Naive B cell (primary cell): ENCODE measurements at regions not wholly inside any gene's neighbourhood (a gene's known extent, or its start where the extent isn't known, plus 50 kb on each side); places are given as distances from the start of the nearest gene placed in this dataset.

Experiments used
- ATAC-seq, 2 donors: fragments of 150-1000 bp; cut with Tn5 transposase; 2 replicates each; pipeline ENCODE4 v1.10.0; 2021; ENCODE audit warnings: low read depth in 2 of 2, mild to moderate bottlenecking in 2 of 2, moderate library complexity in 2 of 2
- DNase-seq: peaks from one replicate; pipeline ENCODE4 v3.0.0; 2022
- H3K27ac Mint-ChIP-seq, 6 donors: one replicate each; pipeline ENCODE4 v1.8.0; 2020 to 2022; ENCODE audit warnings: mild to moderate bottlenecking in 6 of 6, mixed read lengths in 6 of 6, moderate library complexity in 5 of 6, inconsistent platforms in 2 of 6
- H3K27me3 Mint-ChIP-seq, 3 donors: one replicate each; pipeline ENCODE4 v1.8.0; 2021 to 2022; ENCODE audit warnings: mixed read lengths in 3 of 3, mild to moderate bottlenecking in 1 of 3
- H3K36me3 Mint-ChIP-seq, 2 donors: one replicate each; pipeline ENCODE4 v1.8.0; 2020 to 2022; ENCODE audit warnings: mixed read lengths in 2 of 2, inconsistent platforms in 1 of 2, mild to moderate bottlenecking in 1 of 2
- H3K4me1 Mint-ChIP-seq, 3 donors: one replicate each; pipeline ENCODE4 v1.8.0; 2020 to 2022; ENCODE audit warnings: mixed read lengths in 3 of 3, inconsistent platforms in 1 of 3, mild to moderate bottlenecking in 1 of 3, moderate library complexity in 1 of 3
- H3K4me3 Mint-ChIP-seq, 8 donors: one replicate each; pipeline ENCODE4 v1.8.0; 2020 to 2022; ENCODE audit warnings: mild to moderate bottlenecking in 8 of 8, mixed read lengths in 8 of 8, moderate library complexity in 8 of 8, inconsistent platforms in 2 of 8
- H3K9me3 Mint-ChIP-seq, 7 donors: one replicate each; pipeline ENCODE4 v1.8.0; 2020 to 2022; ENCODE audit warnings: mixed read lengths in 7 of 7, mild to moderate bottlenecking in 5 of 7, inconsistent platforms in 2 of 7, moderate library complexity in 1 of 7

- no peak overlapping the region for H3K4me3 Mint-ChIP-seq
- H3K4me1 Mint-ChIP-seq: no peaks in the 10 kb centered on the region
- no peak overlapping the region for H3K27ac Mint-ChIP-seq
- H3K27me3 Mint-ChIP-seq: peaks cover 7 to 43% (median 31%) of the 10 kb centered on the region in 3 donors
- DNase-seq: no peak
- ATAC-seq: no peak
- H3K36me3 Mint-ChIP-seq: no peaks in the 10 kb centered on the region
- peaks cover 0 to 9% (median 3%) of the 10 kb centered on the region in 7 donors for H3K9me3 Mint-ChIP-seq
Observed at GRCh38 chr6:167532410-167533288, 207.8 kb downstream of the TTLL2 start.

GRCh38 chr6:167533851-167534250 lies 209.0 kb downstream of the TTLL2 start:
- Mint-ChIP-seq H3K27me3 (peaks cover 9 to 36% (median 30%) of the 10 kb centered on the region in 3 donors), H3K27ac (no peak overlapping the region), H3K4me1 (no peaks in the 10 kb centered on the region), H3K4me3 (no peak overlapping the region), H3K9me3 (peaks cover 0 to 9% (median 4%) of the 10 kb centered on the region in 7 donors), H3K36me3 (no peaks in the 10 kb centered on the region)
- no peak for ATAC-seq
- DNase-seq: no peak

- peaks cover 0 to 18% (median 8%) of the 10 kb centered on the region in 7 donors for H3K9me3 Mint-ChIP-seq
- no peak overlapping the region for H3K4me3 Mint-ChIP-seq
- H3K27ac Mint-ChIP-seq: no peak overlapping the region
- H3K4me1 Mint-ChIP-seq: no peaks in the 10 kb centered on the region
- DNase-seq (no peak), ATAC-seq (no peak)
- H3K36me3 Mint-ChIP-seq: no peaks in the 10 kb centered on the region
- peaks cover 18 to 23% (median 20%) of the 10 kb centered on the region in 3 donors for H3K27me3 Mint-ChIP-seq
Observed at GRCh38 chr6:167537816-167538215, 212.9 kb downstream of the TTLL2 start.

- ATAC-seq (no peak), DNase-seq (no peak)
- Mint-ChIP-seq H3K4me1 (no peaks in the 10 kb centered on the region), H3K4me3 (no peak overlapping the region), H3K9me3 (peaks cover 0 to 18% (median 8%) of the 10 kb centered on the region in 7 donors), H3K27ac (no peak overlapping the region), H3K27me3 (peaks cover 18 to 23% (median 20%) of the 10 kb centered on the region in 3 donors), H3K36me3 (no peaks in the 10 kb centered on the region)
Observed at GRCh38 chr6:167538746-167539145, 213.9 kb downstream of the TTLL2 start.

- no peak for DNase-seq
- H3K27me3 Mint-ChIP-seq: peaks cover 18 to 20% (median 18%) of the 10 kb centered on the region in 3 donors
- no peaks in the 10 kb centered on the region for H3K4me1 Mint-ChIP-seq
- no peaks in the 10 kb centered on the region for H3K36me3 Mint-ChIP-seq
- no peak overlapping the region for H3K27ac Mint-ChIP-seq
- ATAC-seq: no peak
- no peak overlapping the region for H3K4me3 Mint-ChIP-seq
- peaks cover 0 to 11% (median 7%) of the 10 kb centered on the region in 7 donors for H3K9me3 Mint-ChIP-seq
Observed at GRCh38 chr6:167540796-167541195, 215.9 kb downstream of the TTLL2 start.

GRCh38 chr6:167541544-167541943 lies 216.7 kb downstream of the TTLL2 start:
- Mint-ChIP-seq H3K27ac (no peak overlapping the region), H3K4me3 (no peak overlapping the region), H3K27me3 (peaks cover 16 to 22% (median 18%) of the 10 kb centered on the region in 3 donors), H3K36me3 (no peaks in the 10 kb centered on the region), H3K9me3 (peaks cover 0 to 11% (median 4%) of the 10 kb centered on the region in 7 donors), H3K4me1 (no peaks in the 10 kb centered on the region)
- no peak for DNase-seq
- no peak for ATAC-seq

GRCh38 chr6:167543602-167544497 lies 219.0 kb downstream of the TTLL2 start:
- Mint-ChIP-seq H3K9me3 (peaks cover 0 to 11% (median 2%) of the 10 kb centered on the region in 7 donors), H3K4me1 (no peaks in the 10 kb centered on the region), H3K4me3 (no peak overlapping the region), H3K27me3 (peaks cover 0 to 12% (median 9%) of the 10 kb centered on the region in 3 donors), H3K27ac (no peak overlapping the region), H3K36me3 (no peaks in the 10 kb centered on the region)
- DNase-seq: no peak
- no peak for ATAC-seq

GRCh38 chr6:167546611-167547327 lies 221.9 kb downstream of the TTLL2 start:
- DNase-seq: no peak
- H3K4me3 Mint-ChIP-seq: no peak overlapping the region
- H3K27me3 Mint-ChIP-seq: peaks cover 0 to 5% (median 4%) of the 10 kb centered on the region in 3 donors
- peaks cover 0 to under 1% (median 0%) of the 10 kb centered on the region in 7 donors for H3K9me3 Mint-ChIP-seq
- no peak overlapping the region for H3K27ac Mint-ChIP-seq
- no peaks in the 10 kb centered on the region for H3K4me1 Mint-ChIP-seq
- H3K36me3 Mint-ChIP-seq: no peaks in the 10 kb centered on the region
- no peak for ATAC-seq

- DNase-seq (no peak), ATAC-seq (no peak)
- Mint-ChIP-seq H3K9me3 (no peaks in the 10 kb centered on the region), H3K4me1 (no peaks in the 10 kb centered on the region), H3K4me3 (no peak overlapping the region), H3K36me3 (no peaks in the 10 kb centered on the region), H3K27ac (no peak overlapping the region), H3K27me3 (peaks cover 0 to 5% (median 4%) of the 10 kb centered on the region in 3 donors)
Observed at GRCh38 chr6:167547328-167547692, 222.4 kb downstream of the TTLL2 start.

- H3K4me3 Mint-ChIP-seq: no peak overlapping the region
- no peaks in the 10 kb centered on the region for H3K36me3 Mint-ChIP-seq
- ATAC-seq (no peak), DNase-seq (no peak)
- H3K9me3 Mint-ChIP-seq: peaks cover 0 to 2% (median 0%) of the 10 kb centered on the region in 7 donors
- peaks cover 0 to 5% (median 4%) of the 10 kb centered on the region in 3 donors for H3K27me3 Mint-ChIP-seq
- H3K4me1 Mint-ChIP-seq: no peaks in the 10 kb centered on the region
- no peak overlapping the region for H3K27ac Mint-ChIP-seq
Observed at GRCh38 chr6:167547751-167548150, 222.9 kb downstream of the TTLL2 start.

- DNase-seq: no peak
- no peaks in the 10 kb centered on the region for H3K36me3 Mint-ChIP-seq
- no peak for ATAC-seq
- no peak overlapping the region for H3K27ac Mint-ChIP-seq
- no peak overlapping the region for H3K4me3 Mint-ChIP-seq
- no peaks in the 10 kb centered on the region for H3K4me1 Mint-ChIP-seq
- peaks cover 0 to 5% (median 4%) of the 10 kb centered on the region in 3 donors for H3K27me3 Mint-ChIP-seq
- H3K9me3 Mint-ChIP-seq: peaks cover 0 to 3% (median 0%) of the 10 kb centered on the region in 7 donors
Observed at GRCh38 chr6:167548451-167548850, 223.6 kb downstream of the TTLL2 start.

- Mint-ChIP-seq H3K9me3 (peaks cover 0 to 3% (median 0%) of the 10 kb centered on the region in 7 donors), H3K4me1 (no peaks in the 10 kb centered on the region), H3K27me3 (peaks cover 0 to 5% (median 4%) of the 10 kb centered on the region in 3 donors), H3K36me3 (no peaks in the 10 kb centered on the region), H3K27ac (no peak overlapping the region), H3K4me3 (no peak overlapping the region)
- no peak for DNase-seq
- no peak for ATAC-seq
Observed at GRCh38 chr6:167549213-167549612, 224.3 kb downstream of the TTLL2 start.
